Stimulated activated CD8-positive, alpha-beta memory T cell treated with anti-CD3 and anti-CD28 coated beads, Interleukin-7, amount 100 ng/mL, for 4 hours (primary cell): ENCODE measurements at regions not wholly inside any gene's neighbourhood (a gene's known extent, or its start where the extent isn't known, plus 50 kb on each side); places are given as distances from the start of the nearest gene placed in this dataset.

Experiments
- DNase-seq, 2 donors: peaks; one replicate each; pipeline ENCODE4 v3.0.0-alpha.2; 2020; ENCODE audit warnings: low read depth in 2 of 2

DNA sequence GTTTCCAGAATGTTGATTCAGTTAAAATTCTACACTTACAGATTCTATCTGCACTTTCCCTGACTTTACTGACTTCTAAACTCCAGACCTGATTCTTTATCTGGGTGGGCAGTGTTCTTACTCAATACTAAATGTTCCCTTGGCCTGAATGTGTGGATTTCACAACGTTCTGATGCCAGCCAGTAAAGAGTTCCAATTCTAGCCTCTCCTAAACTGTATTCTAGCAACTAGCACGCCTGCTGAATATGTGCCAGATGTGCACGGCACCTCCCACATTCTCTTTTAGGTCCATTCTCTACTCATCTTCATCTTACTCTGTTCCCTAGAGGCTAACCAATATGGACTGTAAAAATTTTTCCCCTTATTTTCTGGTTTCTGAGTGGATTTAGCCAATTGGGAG is 479.5 kb upstream of the AGTR1 start:
- DNase-seq = no peak

DNA sequence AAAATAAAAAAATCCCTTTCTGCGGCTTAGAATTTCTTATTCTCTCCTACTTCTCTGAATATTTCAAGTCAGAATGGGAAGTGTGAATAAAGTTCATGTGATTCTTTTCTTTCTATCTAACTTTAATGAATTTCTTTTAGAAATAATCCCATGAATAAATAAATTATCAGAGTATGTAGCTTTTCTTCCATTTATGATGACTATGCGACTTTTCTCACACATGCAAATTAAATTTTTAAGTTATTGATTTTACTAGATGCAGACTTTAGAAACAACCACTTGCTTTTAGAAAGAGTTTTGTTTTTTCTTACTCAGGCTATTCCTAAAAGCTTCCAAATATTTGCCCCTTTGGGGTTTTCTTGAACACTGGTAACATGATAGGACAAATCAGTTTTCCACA is 477.7 kb upstream of the AGTR1 start:
- no peak for DNase-seq

DNA sequence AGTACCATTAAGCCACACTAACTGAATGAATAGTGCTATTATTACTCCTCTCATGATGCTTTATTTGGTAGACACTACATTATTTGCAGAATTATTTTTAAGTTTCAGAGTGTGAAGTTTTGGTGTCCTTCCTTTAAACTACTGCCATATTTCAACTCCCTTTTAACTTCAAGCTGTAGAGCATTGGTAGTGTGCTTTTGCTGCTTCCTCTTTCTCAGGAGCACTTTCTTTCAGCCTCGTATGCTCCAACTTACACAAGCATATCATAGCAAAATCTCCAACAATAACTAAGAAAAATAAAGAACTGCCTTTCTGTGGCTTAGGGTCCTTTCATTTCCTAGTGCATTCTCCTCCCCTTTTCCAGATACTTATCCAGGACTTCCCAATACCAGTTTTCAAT is 476.4 kb upstream of the AGTR1 start:
- no peak for DNase-seq

DNA sequence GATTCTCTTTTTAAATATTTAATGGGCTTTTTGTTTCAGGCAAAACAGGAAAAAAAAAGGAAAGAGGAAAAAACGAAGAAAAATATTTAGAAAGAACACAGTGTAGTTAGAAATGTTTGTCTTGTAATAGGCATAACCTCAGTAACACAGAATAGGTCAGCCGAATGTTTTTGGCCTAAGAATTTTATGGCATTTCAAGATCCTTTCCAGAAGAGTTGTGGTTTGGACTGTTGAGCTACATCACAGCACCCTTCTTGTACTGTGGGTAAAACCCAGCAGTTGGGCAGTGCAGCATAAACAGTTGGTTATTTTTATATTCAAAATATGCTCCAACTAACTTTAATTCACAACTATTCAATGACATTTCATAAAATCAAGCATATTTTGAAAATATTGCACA is 474.4 kb upstream of the AGTR1 start:
- no peak for DNase-seq

DNA sequence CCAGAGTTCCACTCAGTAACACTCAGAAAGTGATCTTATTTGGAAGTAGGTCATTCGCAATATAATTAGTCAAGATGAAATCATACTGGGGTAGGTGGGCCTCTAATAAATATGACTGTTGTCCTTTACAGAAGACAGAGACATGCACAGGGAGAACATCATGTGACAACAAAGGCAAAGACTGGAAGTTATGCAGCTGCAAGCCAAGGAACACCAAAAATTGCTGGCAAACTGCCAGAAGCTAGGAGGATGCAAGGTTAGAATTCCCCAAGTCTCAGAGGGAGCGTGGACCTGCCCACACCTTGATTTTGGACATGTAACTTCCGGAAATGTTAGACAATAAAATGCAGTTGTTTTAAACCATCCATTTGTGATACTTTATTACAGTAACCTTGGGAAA is 471.5 kb upstream of the AGTR1 start:
- no peak for DNase-seq

DNA sequence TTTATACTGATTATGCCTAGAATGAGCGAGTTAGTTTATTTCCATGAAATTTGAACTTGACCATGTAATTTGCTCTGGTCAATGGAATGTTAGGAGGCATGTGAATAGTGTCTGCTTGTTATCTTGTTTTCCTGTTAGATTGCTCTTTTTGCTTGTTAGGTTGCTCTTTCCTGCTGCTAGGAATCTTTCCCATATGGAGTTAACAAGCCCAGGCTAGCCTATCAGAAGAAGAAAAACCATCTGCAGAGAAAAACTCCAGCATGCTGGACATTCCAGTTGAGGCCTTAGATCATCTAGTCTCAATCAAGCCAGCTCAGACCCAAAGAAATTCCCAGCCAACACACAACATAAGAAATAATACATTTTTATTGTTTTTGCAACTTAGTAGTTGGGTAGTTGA is 470.2 kb upstream of the AGTR1 start:
- no peak for DNase-seq

DNA sequence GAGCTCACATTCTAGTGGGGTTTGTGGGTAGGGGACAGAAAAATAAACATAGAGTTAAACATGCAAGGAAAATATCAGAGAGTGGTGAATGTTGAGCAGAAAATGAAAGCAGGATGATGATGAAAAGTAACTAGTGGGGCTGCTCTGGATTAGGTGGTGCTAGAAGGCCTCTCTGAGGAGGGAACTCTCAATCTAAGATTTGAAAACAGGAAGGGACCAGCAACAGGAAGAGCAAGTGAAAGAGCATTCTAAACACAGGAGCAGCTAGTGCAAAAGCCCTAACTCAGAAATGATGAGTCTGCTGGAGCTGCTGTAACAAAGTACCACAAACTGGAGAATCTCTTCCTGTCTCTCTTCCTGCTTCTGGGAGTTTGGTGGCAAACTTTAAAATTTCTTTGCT is 468.6 kb upstream of the AGTR1 start:
- no peak for DNase-seq

DNA sequence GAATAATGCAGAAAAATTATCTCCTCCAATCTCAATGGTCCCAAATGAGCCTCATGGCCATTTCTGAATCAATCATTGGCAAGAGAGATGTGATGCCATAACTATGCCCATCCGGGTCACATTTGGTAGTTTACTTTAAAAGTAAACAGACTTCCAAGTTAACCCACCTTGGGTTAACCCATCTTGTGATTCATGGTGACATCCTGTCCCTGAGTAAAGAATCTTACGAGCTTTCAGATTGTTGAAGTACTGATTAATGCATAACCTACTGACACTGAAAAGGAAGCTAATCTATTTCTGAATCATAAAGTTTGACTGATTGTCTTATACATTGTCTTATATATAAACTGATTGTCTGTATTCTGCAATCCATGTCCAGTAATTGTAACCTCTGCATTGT is 467.2 kb upstream of the AGTR1 start:
- no peak for DNase-seq

DNA sequence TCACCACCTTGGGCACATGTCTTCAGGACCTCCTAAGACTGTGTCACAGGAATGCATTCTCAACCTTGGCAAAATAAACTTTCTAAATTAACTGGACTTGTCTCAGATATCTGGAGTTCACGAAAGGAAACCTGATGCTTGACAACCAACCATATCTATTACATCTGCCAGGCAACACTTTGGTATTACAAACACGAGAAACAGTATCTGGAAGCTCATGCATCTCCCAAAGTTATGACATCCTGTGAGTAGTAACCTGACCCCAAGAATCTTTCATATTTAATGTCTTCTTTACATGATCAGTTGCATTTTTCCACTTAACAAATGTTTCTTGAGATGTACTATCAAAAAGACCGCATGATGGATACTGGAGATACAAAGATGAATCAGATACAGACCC is 465.3 kb upstream of the AGTR1 start:
- no peak for DNase-seq

DNA sequence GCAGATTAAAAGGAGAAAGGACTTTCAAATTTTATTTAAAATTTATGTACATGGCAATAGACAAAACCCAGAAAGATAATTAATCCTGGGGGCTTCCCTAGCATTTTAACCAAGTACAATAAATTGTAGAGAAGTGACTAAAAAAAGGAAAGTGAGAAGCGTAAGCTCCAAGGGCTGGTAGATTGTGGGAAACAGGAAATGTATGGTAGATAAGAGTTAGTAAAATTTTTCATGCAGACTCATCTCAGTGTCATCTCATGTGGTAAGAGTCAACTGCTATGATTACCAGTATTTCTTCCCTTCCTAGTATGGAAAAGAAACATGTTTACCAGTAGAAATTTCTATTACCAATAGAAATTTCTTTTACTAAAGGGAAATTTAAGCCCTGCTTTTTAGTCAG is 464.3 kb upstream of the AGTR1 start:
- DNase-seq = no peak

DNA sequence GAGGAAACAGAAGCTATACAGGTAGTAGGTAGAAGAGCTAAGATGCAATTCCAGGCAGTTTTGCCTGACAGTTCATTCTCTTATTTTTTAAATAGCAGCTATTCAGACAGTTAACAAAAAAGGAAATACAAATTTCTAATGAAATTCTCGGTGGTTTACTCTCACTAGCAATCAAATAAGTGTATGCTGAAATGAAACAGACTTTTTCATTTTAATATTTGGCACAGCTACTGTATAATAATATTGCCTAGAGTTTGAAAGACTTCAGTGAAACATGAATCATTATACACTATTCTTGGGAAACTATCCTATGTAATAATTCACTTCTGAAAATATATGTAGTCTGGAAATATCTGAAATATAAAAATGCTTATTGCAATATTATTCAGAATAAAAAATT is 463.2 kb upstream of the AGTR1 start:
- DNase-seq = no peak

DNA sequence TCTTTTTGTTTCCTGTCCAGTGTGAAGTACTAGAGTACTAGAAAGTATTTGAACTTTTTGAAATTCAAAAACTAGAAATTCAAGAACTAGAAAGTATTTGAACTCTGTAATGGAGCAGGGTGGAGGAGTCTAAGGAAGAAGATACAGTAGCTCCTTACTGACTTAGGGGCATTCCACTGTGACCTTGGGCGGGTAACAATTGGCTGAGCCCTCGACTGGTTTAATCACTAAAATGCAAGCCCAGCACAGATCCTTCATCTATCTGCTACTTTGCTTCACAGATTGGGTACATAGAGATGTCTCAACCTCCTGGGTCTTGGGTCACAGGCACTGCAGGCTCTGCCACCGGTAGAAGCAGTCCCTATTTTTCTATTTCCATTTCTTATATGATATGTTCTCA is 462.1 kb upstream of the AGTR1 start:
- DNase-seq = no peak

DNA sequence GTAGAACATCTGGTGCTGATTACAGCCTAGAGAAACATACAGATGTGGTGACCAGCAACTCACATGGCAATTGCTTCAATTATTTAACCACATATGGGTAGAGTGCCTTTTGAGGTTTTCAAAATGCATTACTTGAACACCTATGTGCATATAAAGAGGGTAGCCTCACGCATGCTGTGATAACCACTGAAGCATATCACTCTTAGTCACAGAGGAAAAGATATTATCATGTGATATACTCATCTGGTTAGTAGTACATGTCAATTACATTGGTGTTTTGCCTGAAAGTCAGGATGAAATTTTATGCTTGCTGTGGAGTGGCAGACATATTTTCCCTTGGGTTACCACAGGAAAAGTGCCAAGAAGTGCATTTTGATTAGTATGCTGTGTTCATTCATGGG is 459.3 kb upstream of the AGTR1 start:
- no peak for DNase-seq

DNA sequence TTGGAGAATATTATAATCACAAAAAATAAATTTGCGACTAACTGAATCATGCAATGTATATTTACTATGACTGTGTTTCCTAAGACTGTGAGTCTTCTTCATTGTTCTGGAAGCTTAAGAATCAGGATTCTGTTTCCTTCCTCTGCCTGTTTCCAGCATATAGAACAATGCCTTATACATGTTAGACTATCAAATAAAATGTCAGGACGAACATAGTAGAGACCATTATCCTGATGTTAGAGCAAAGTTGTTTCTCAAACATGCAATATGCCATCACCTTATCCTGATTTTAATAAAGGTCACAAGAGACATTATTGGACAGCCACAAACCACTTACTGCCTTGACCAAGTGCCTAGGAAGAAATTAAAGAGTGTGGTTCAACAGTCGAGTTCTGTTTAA is 457.4 kb upstream of the AGTR1 start:
- no peak for DNase-seq

DNA sequence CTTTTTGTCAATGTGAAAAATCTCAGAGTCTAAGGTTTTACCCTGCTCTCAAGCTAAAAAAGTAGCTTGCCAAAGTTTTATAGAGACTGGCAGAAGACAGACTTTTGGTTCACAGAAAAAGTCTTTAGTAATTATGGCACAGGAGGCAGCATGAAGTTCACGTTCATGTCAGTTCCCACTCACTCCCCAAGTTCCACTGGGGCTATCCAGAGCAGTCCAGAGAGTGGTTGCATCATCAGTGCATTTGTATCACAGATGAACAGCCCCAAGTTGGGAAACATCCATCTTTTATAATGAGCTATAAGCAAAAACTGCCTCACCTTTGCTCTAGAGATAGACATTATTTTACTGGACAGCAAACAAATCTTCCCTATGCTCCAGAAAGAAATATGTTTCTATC is 454.1 kb upstream of the AGTR1 start:
- no peak for DNase-seq

DNA sequence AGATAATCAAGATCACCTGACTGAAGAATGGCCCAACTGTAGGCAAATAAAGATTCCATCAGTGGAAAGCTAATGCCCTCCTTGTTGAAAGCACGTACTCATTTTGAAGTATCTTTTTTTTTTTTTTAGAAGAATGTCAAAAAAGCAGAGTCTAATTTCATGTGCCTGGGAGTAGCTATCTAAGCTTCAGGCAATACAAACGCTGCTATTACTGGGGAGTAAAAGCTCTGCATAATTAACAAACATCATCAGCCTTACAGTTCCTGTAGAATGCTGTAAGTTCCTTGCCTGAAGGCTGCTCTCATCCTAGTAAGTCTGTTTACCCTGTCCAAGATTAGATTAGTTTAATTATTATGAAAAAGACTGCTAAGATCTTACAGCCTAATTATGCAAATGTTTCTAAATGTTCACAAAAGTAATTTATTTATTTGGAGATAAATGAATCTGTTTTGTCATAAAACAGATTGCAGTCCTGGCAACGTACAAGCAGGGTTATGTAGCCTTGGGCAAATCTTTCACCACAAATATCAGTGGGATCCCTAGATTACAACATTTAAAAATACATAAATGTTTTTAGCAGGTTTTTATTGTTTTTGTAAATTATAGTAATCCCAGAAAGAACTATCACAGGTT is 451.3 kb upstream of the AGTR1 start:
- no peak for DNase-seq

DNA sequence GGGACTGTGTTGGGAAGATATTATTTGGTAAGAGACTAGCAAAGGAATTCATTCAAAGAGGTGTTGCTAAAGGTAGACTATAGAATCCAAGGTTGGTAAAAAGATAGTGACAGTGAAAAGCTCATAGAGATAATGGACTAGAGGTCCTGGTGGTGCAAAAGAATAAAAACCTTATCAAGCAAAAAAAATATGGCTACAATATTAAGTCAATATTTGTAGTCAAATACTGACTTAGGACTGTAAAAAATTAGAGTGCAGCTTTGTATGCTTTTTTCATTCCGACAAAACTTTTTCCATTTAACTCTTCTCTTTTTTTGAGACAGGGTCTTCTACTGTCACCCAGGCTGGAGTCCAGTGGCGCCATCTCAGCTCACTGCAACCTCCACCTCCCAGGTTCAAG is 444.0 kb upstream of the AGTR1 start:
- no peak for DNase-seq

DNA sequence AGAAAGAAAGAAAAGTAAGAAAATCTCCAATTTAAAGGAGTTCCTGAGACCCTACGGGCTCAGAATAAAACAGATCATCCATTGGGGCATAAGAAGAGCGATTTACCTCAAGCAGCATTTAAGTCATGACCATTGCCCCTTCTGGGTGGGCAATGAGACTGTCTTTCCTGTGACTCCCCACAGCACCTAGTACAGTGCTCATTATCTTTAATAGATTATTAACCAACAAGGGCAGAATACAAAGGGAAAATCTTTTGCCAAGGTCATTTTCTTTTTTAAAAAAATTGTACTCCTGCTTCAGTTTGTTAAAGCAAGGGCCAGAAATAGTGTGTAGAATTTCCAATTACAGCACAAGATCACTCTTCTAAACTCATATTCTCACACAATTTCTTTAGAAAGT is 443.3 kb upstream of the AGTR1 start:
- DNase-seq = no peak

DNA sequence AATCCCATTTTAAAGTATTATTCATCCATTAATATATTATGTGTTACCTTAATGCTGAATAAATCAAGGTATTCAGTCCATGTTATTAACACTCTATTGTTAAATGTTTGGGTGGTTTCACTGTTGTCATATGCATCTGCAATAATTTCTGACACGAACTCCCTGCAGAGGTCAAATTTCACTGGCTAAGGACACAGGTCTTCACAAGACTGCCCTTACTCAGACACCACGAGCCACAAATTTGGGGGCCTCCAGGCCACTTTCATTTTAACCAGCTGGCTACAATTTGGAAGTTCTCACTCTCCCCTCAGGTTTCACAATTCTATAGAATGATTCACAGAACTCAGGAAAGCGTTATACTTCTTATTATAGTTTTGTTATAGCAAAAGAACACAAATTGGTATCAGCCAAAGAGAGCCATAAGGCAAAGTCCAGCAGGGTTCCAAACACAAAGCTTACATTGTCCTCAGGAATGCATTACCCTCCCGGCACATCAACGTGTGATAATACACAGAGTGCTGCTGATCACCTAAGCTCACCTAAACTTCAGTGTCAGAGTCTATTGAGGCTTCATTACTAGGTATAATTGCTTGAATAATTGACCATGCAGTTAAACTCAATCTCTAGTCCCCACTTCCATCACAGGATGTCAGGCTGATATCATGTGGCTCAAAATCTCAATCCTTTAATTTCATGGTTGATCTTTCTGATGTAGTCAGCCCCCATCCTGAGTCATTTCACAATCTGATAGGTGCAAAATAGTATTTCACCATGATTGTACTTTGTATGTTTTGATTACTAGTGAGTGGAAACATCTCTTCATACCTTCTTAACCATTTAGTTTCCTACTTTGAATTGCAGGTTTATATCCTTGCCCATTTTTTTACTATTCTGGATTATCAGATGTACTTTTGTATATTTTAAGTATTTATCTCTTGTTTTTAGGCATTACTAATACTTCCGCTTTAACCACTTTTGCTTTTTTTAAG is 441.4 kb upstream of the AGTR1 start:
- DNase-seq = no peak

DNA sequence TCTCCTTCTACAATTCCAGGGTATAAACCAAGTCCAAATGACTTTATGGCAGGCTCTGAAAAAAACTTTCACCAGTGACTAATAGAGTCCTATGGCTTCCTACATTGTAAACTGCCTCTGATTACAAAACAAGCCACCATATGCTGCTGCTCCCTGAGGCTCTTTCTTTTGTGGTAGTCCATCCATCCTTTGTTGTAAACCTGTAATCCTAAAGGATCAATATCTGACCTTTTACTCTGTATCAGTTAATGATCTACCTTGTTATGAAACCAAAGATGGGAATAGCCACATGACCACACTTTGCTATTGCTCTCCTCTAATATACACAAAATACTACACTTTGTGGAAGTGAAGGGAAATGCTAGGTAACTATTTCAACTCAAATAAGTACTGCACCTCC is 434.7 kb upstream of the AGTR1 start:
- DNase-seq = no peak

DNA sequence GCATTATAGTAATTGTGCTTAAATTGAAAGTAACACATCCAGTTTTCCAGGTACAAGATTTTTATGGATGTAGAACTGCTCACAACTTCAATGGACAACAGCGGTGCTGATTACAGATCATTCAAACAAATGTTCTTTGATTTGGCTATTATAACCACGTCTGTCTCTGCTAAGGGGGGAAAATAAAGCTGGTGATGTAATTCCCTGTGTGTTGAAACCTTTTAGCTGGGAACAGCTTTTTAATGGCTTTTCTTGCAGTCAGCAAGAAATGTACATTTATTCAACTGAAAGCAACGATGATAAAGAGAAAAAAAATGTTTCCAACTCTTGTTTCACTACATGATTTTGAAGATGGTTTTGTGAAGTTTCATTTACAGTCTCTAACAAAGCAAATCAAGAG is 431.9 kb upstream of the AGTR1 start:
- no peak for DNase-seq

DNA sequence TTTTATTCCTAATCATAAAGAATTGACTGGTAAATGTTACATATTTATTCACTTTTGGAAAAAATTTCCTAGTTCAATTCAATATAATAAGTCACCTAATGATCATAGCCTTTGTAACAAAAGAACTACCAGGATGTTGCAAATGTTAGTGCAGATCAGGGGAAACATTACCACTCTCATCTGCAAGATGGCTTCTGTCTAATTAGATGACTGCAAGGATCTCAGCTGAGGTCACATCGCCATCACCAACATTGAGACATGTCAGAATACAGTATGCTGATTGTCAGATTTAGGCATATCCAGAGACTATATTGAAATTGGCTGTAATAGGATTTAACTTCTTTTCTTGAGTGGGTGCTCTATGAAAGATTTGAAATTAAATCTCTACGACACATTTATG is 431.4 kb upstream of the AGTR1 start:
- no peak for DNase-seq

DNA sequence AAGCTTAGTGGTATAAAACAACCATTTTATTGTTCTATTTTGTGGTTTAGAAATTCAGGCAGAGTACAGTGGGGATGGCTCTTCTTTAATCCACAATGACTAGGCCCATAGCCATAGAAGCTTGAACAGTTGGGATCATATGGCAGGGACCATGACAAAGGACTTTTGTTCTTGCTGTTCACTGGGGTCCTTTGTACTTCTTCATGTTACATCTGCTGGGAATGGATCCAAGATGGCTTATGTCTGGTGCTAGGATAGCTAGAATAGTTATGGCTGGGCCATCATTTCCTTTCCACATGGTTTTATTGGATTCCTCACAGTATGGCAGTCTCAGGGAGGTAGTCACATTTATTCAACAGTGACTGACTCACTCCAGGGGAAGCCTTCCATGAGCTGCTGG is 427.9 kb upstream of the AGTR1 start:
- DNase-seq = no peak
